Activated T-helper 1 cell treated with anti-CD3 and anti-CD28 coated beads, Interleukin-12 subunit alpha, Interleukin-12 subunit beta, Interleukin-2, Interleukin-4 antibody, amounts not matched to agents 30 ng/mL and 10 ng/mL and 1 ng/mL, durations not matched to agents 14 hours and 24 hours and 36 hours (primary cell): ENCODE measurements at regions not wholly inside any gene's neighbourhood (a gene's known extent, or its start where the extent isn't known, plus 50 kb on each side); places are given as distances from the start of the nearest gene placed in this dataset.

Source experiments
- DNase-seq: peaks from one replicate; pipeline ENCODE4 v3.0.0; 2021; ENCODE audit warnings: low spot score
- H3K27ac Mint-ChIP-seq: one replicate; pipeline ENCODE4 v1.8.0; 2021; ENCODE audit warnings: mild to moderate bottlenecking, mixed read lengths
- H3K27me3 Mint-ChIP-seq: one replicate; pipeline ENCODE4 v1.8.0; 2022; ENCODE audit warnings: mild to moderate bottlenecking, moderate library complexity, mixed read lengths; ENCODE audit not compliant: insufficient read depth
- H3K36me3 Mint-ChIP-seq: one replicate; pipeline ENCODE4 v1.8.0; 2021; ENCODE audit warnings: low read depth, mixed read lengths
- H3K4me1 Mint-ChIP-seq: one replicate; pipeline ENCODE4 v1.8.0; 2021; ENCODE audit warnings: low read depth, mixed read lengths
- H3K4me3 Mint-ChIP-seq: one replicate; pipeline ENCODE4 v1.8.0; 2021; ENCODE audit warnings: mild to moderate bottlenecking, moderate library complexity, mixed read lengths
- H3K9me3 Mint-ChIP-seq: one replicate; pipeline ENCODE4 v1.8.0; 2021; ENCODE audit warnings: mixed read lengths
- intact Hi-C: fragments of 100-400 bp; cut with micrococcal nuclease; formaldehyde crosslinking; loops from one replicate; pipeline ENCODE4 v1.15.1; 2024

DNA sequence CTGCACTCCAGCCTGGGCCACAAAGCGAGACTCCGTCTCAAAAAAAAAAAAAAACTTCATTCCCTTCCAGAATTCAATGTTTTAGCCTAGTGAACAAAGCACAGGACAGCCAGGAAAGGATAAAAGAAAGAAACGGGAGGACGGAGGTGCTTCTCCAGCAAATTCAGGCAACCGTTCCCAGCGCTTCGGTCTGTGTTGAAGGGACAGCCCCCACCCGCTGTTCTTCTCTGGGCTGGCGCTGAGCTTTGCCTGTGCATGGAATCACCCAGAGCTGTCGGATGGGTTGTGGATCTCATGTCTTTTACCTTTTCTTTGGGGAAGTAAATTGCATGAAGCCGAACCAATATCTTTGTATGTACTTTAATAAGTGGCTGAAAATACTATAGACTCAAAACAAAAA is 248.4 kb upstream of the IRX2 start:
- no peak overlapping the region for H3K4me3 Mint-ChIP-seq
- H3K27me3 Mint-ChIP-seq: no peaks in the 10 kb centered on the region
- no peak for DNase-seq
- no peaks in the 10 kb centered on the region for H3K4me1 Mint-ChIP-seq
- no peaks in the 10 kb centered on the region for H3K36me3 Mint-ChIP-seq
- peaks cover 12% of the 10 kb centered on the region for H3K9me3 Mint-ChIP-seq
- no peak overlapping the region for H3K27ac Mint-ChIP-seq
- intact Hi-C loops: no loop called here

DNA sequence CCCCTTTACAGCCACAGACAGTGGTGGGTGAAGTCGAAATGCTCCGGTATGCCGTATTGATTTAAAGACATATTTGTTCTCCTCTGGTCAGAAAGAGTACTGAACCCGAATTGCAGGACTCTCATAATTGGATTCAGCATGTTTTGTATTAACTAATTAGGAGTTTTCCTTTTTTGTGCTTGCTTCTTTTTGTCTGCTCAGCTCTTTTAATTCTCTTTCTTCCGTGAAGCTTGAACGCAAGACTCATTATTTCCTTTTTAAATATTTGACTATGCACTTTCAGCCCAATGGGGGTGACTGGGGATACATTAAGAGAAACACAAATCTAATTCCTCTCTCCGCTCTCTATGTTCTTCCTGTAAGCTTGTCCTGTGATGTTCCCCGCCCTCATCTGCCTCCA is 246.6 kb upstream of the IRX2 start:
- H3K36me3 Mint-ChIP-seq: no peaks in the 10 kb centered on the region
- intact Hi-C loops: no loop called here
- no peak for DNase-seq

DNA sequence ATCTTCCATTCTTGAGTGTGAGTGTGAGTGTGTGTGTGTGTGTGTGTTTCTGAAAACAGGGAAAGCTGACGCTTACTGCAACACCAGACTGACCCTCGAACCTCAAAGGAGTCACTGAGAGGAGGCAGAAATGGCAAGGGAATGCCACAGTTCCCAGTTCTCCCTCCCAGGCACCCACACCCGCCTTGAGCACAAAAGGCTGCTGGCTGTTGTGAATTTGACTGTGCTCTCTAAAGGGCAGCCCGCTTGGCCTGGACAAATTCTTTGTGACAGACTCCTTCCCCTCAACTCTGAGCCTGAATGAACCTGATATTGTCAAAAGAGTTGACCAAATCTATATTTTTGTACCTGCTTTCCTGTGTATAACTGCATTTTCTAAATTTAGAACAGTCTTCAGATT is 245.7 kb upstream of the IRX2 start:
- Mint-ChIP-seq H3K27ac (no peak overlapping the region), H3K4me3 (no peak overlapping the region), H3K4me1 (no peaks in the 10 kb centered on the region), H3K36me3 (no peaks in the 10 kb centered on the region), H3K9me3 (peaks cover 6% of the 10 kb centered on the region), H3K27me3 (no peaks in the 10 kb centered on the region)
- DNase-seq: no peak
- intact Hi-C loops: no loop called here

More for the DNA sequence above, 246.6 kb upstream of the IRX2 start:
- H3K27me3 Mint-ChIP-seq: no peaks in the 10 kb centered on the region
- H3K27ac Mint-ChIP-seq: no peak overlapping the region
- no peaks in the 10 kb centered on the region for H3K4me1 Mint-ChIP-seq
- H3K4me3 Mint-ChIP-seq: no peak overlapping the region
- peaks cover 8% of the 10 kb centered on the region for H3K9me3 Mint-ChIP-seq

DNA sequence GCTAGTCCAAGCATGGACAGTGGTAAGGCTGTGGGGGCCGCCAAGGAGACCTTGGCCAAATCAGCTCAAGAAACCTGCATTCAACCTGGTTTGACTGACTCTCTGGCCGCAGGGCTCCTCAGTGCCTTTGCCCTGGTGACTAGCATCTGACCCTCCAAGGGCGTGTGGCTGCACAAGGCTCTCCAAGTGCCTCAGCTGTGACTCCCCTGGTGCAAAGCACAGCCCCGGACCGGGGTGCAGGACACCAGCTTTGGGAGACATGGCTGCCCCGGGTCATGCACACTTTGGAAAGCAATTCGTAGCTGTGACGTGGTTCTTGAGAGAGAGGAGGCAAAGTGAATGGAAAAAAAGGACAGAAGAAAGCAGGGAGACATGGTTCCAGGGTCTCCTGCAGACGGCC is 245.2 kb upstream of the IRX2 start:
- no peak overlapping the region for H3K27ac Mint-ChIP-seq
- intact Hi-C loops: no loop called here
- no peaks in the 10 kb centered on the region for H3K27me3 Mint-ChIP-seq
- H3K9me3 Mint-ChIP-seq: peaks cover 4% of the 10 kb centered on the region
- no peaks in the 10 kb centered on the region for H3K36me3 Mint-ChIP-seq
- no peak overlapping the region for H3K4me3 Mint-ChIP-seq
- no peaks in the 10 kb centered on the region for H3K4me1 Mint-ChIP-seq
- DNase-seq: no peak

GRCh38 chr5:2996248-2996647 is 244.8 kb upstream of the IRX2 start:
- H3K4me1 Mint-ChIP-seq: no peaks in the 10 kb centered on the region
- intact Hi-C loops: no loop called here
- DNase-seq: no peak
- H3K9me3 Mint-ChIP-seq: peaks cover 4% of the 10 kb centered on the region
- H3K4me3 Mint-ChIP-seq: no peak overlapping the region
- no peaks in the 10 kb centered on the region for H3K36me3 Mint-ChIP-seq
- H3K27ac Mint-ChIP-seq: no peak overlapping the region
- H3K27me3 Mint-ChIP-seq: no peaks in the 10 kb centered on the region

DNA sequence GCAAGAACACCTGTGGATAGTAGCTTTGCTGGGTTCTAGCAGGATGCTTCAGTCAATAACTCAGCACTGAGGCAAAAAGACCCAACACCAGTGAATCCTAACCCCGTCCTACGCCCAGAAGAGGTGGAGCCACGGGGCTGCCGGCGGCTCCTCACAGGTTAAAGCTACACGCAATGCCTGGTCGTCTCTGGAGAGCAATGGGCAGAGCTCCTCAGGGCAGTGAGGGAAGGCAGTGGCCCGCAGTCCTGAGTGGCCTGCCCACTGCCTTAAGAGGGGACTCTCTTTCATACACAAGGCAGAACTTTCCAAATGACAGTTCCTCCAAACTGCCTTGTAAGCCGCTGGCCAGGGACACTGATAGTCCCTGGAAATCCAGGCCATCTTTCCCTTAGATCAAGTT is 244.2 kb upstream of the IRX2 start:
- H3K36me3 Mint-ChIP-seq: no peaks in the 10 kb centered on the region
- no peak for DNase-seq
- H3K4me3 Mint-ChIP-seq: no peak overlapping the region
- H3K9me3 Mint-ChIP-seq: peaks cover 4% of the 10 kb centered on the region
- H3K4me1 Mint-ChIP-seq: no peaks in the 10 kb centered on the region
- intact Hi-C loops: no loop called here
- no peak overlapping the region for H3K27ac Mint-ChIP-seq
- H3K27me3 Mint-ChIP-seq: no peaks in the 10 kb centered on the region

DNA sequence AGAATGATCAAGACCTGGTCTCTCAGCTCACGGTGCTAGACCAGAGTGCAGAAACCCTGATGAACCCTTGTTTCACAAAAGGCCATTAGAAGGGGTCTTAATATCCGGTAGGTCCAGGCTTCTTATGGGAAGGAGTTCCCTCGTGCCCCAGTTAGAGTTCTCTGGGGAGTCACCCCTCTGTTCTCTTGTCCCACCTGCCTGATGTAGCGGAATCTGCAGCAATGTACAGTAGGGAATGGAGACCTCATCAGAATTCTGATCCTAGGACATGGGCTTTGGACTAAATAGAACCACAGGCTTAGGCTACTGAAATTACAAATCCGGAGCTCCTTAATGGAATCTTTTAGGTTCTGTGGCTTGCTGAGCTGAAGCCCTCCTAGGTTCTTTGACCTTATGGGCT is 243.6 kb upstream of the IRX2 start:
- Mint-ChIP-seq H3K27me3 (no peaks in the 10 kb centered on the region), H3K36me3 (no peaks in the 10 kb centered on the region)

DNA sequence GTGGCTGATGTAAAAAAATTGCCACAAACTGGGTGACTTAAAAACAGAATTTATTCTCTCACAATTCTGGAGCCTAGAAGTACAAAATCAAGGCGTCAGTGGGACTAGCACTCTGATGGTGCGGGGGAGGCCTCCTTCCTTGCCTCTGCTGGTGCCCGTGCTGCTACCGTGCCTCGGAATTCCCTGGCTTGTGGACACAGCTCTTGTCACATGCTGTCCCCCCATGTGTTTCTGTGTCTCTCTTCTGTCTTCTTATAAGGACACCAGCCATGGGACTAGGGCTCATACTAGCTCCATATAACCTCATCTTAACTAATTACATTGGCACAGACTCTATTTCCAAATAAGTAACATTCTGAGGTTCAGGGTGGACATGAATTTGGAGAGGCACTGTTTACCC is 242.3 kb upstream of the IRX2 start:
- H3K27ac Mint-ChIP-seq: no peak overlapping the region
- intact Hi-C loops: no loop called here
- H3K4me1 Mint-ChIP-seq: no peaks in the 10 kb centered on the region
- no peak for DNase-seq
- H3K27me3 Mint-ChIP-seq: no peaks in the 10 kb centered on the region
- no peak overlapping the region for H3K4me3 Mint-ChIP-seq
- no peaks in the 10 kb centered on the region for H3K36me3 Mint-ChIP-seq
- peaks cover 4% of the 10 kb centered on the region for H3K9me3 Mint-ChIP-seq

More for the DNA sequence above, 243.6 kb upstream of the IRX2 start:
- Mint-ChIP-seq H3K4me3 (no peak overlapping the region), H3K27ac (no peak overlapping the region), H3K4me1 (no peaks in the 10 kb centered on the region), H3K9me3 (peaks cover 4% of the 10 kb centered on the region)
- DNase-seq: no peak
- intact Hi-C loops: no loop called here

DNA sequence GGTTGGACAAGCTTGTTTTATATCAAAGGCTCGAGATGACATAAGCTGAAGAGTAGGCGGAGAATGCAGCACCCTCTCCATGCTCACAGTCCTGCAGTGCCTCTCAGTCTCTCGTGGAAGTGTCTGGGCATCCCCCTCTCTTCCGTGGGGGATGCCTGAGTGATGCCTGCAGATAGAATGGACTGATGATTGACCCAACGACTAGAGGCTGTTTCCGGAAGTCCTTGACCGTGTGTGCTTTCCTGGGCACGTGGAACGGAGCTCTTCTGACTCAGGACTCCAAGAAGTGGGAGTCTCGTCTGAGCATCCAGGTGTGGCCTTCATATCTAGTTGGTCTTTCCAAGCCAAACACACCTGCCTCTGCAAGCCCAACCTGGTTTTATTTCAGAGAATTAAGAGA is 241.8 kb upstream of the IRX2 start:
- H3K9me3 Mint-ChIP-seq: peaks cover 2% of the 10 kb centered on the region
- no peaks in the 10 kb centered on the region for H3K4me1 Mint-ChIP-seq
- no peaks in the 10 kb centered on the region for H3K36me3 Mint-ChIP-seq
- H3K27me3 Mint-ChIP-seq: no peaks in the 10 kb centered on the region
- no peak for DNase-seq
- no peak overlapping the region for H3K4me3 Mint-ChIP-seq
- intact Hi-C loops: no loop called here
- H3K27ac Mint-ChIP-seq: no peak overlapping the region

DNA sequence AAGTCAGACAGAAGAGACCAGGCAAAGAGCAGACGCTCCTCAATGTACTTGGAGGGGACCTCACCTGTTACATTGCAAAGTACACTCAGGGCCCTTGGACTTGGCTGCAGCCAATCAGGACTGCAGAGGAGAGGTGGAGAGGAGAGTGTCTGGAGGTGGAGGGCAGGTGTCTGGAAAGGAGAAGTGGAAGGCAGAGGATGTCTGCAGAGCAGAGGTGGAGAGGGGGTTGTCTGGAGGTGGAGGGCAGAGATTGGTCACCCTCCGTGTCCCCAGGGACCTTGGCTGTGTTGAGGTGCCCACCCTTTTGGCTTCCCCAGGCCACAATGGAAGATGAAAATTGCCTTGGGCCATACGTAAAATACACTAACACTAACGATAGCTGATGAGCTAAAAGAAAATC is 241.3 kb upstream of the IRX2 start:
- Mint-ChIP-seq H3K9me3 (no peaks in the 10 kb centered on the region), H3K27ac (no peak overlapping the region), H3K36me3 (no peaks in the 10 kb centered on the region), H3K4me1 (no peaks in the 10 kb centered on the region), H3K4me3 (no peak overlapping the region), H3K27me3 (no peaks in the 10 kb centered on the region)
- intact Hi-C loops: no loop called here
- DNase-seq: no peak

- Mint-ChIP-seq H3K4me1 (no peaks in the 10 kb centered on the region), H3K36me3 (no peaks in the 10 kb centered on the region)
Measured at GRCh38 chr5:2991884-2992283, 240.4 kb upstream of the IRX2 start.

DNA sequence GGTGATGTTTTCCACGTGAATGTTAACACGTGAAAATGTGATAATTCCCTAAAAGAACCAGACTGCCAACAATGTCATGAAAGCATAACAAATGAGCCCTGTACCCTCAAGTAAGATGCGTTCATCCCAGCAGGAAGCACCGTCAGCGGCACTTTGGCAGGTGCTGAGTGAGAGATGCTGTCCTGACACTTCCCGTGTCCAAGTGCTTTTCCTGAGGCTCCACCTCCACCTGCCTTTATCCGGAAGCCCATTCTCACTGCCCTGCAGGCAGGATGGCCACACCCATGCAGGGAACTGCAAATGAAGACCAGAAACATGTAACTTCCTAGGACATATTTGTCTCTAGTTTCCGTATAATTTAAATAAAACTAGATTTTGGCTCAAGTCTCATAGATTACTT is 238.0 kb upstream of the IRX2 start:
- intact Hi-C loops: no loop called here
- no peaks in the 10 kb centered on the region for H3K36me3 Mint-ChIP-seq
- H3K9me3 Mint-ChIP-seq: peaks cover 6% of the 10 kb centered on the region
- no peak overlapping the region for H3K4me3 Mint-ChIP-seq
- H3K27ac Mint-ChIP-seq: no peak overlapping the region
- no peak for DNase-seq
- no peaks in the 10 kb centered on the region for H3K27me3 Mint-ChIP-seq
- H3K4me1 Mint-ChIP-seq: no peaks in the 10 kb centered on the region

More at GRCh38 chr5:2991884-2992283, 240.4 kb upstream of the IRX2 start:
- Mint-ChIP-seq H3K27me3 (no peaks in the 10 kb centered on the region), H3K9me3 (peaks cover 2% of the 10 kb centered on the region), H3K4me3 (no peak overlapping the region), H3K27ac (no peak overlapping the region)
- intact Hi-C loops: no loop called here
- DNase-seq: no peak

DNA sequence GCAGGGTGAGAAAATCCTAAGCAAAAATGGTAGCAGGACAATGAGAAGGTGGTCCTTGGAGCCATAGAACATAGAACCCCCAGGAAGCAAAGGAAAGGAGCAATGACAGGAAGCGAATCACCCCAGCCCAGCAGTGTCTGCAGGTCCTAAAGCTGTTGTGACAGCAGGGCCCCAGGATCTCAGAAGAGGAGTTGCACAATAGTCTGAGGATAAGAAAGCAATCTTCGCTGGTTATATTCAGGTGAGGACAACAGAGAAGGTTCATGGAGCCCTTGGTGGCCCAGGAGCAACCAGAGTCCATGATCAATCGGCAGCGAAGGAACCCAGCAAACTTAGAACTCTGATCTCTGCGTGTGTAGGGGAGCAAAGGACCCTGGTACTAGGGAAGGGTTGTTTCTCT is 234.8 kb upstream of the IRX2 start:
- H3K27me3 Mint-ChIP-seq: no peaks in the 10 kb centered on the region
- no peaks in the 10 kb centered on the region for H3K4me1 Mint-ChIP-seq
- H3K36me3 Mint-ChIP-seq: no peaks in the 10 kb centered on the region
- H3K27ac Mint-ChIP-seq: no peak overlapping the region
- no peak for DNase-seq
- no peak overlapping the region for H3K4me3 Mint-ChIP-seq
- intact Hi-C loops: no loop called here
- H3K9me3 Mint-ChIP-seq: peaks cover 9% of the 10 kb centered on the region

GRCh38 chr5:2985718-2986117 is 234.2 kb upstream of the IRX2 start:
- H3K4me1 Mint-ChIP-seq: no peaks in the 10 kb centered on the region
- intact Hi-C loops: no loop called here
- peaks cover 9% of the 10 kb centered on the region for H3K9me3 Mint-ChIP-seq
- H3K27ac Mint-ChIP-seq: no peak overlapping the region
- H3K4me3 Mint-ChIP-seq: no peak overlapping the region
- H3K27me3 Mint-ChIP-seq: no peaks in the 10 kb centered on the region
- no peaks in the 10 kb centered on the region for H3K36me3 Mint-ChIP-seq
- DNase-seq: no peak
